Mesothelial cell of epicardium (in vitro differentiated cells): ENCODE measurements at regions not wholly inside any gene's neighbourhood (a gene's known extent, or its start where the extent isn't known, plus 50 kb on each side); places are given as distances from the start of the nearest gene placed in this dataset.

Experiments
- DNase-seq, 2 experiments: peaks; one replicate each; pipeline ENCODE4 v3.0.0; 2021; ENCODE audit warnings: low spot score in 2 of 2; ENCODE audit not compliant: unreplicated experiment in 2 of 2
- H3K27ac Mint-ChIP-seq: 2 replicates; pipeline ENCODE4 v1.8.0; 2021; ENCODE audit warnings: mixed read lengths
- H3K27me3 Mint-ChIP-seq: 2 replicates; pipeline ENCODE4 v1.8.0; 2021; ENCODE audit warnings: low read depth, mixed read lengths
- H3K36me3 Mint-ChIP-seq: 2 replicates; pipeline ENCODE4 v1.8.0; 2021; ENCODE audit warnings: mixed read lengths
- H3K4me1 Mint-ChIP-seq: 2 replicates; pipeline ENCODE4 v1.8.0; 2021; ENCODE audit warnings: mixed read lengths
- H3K4me3 Mint-ChIP-seq: 2 replicates; pipeline ENCODE4 v1.8.0; 2021; ENCODE audit warnings: mild to moderate bottlenecking, moderate library complexity, mixed read lengths
- H3K9me3 Mint-ChIP-seq: 2 replicates; pipeline ENCODE4 v1.8.0; 2021; ENCODE audit warnings: mixed read lengths
- CTCF ChIP-seq: fragments of 200-600 bp; sonication (generic); IDR thresholded peaks from one replicate; pipeline ENCODE4 v1.5.0; 2021; ENCODE audit warnings: antibody characterized with exemption; ENCODE audit not compliant: unreplicated experiment

- Mint-ChIP-seq H3K27ac (no peak overlapping the region), H3K27me3 (no peaks in the 10 kb centered on the region), H3K4me3 (no peak overlapping the region), H3K36me3 (no peaks in the 10 kb centered on the region), H3K9me3 (peaks cover 17% of the 10 kb centered on the region), H3K4me1 (peaks cover 19% of the 10 kb centered on the region)
- no peak for TF ChIP-seq CTCF
- no peak for DNase-seq
Observed at GRCh38 chr4:123783151-123783790, 386.7 kb downstream of the SPRY1 start.

GRCh38 chr4:123783921-123784320 is 387.3 kb downstream of the SPRY1 start:
- Mint-ChIP-seq H3K27ac (no peak overlapping the region), H3K4me1 (peaks cover 19% of the 10 kb centered on the region), H3K36me3 (no peaks in the 10 kb centered on the region), H3K27me3 (no peaks in the 10 kb centered on the region), H3K9me3 (peaks cover 17% of the 10 kb centered on the region), H3K4me3 (no peak overlapping the region)
- no peak for TF ChIP-seq CTCF
- no peak for DNase-seq

- no peak overlapping the region for H3K27ac Mint-ChIP-seq
- peaks cover 19% of the 10 kb centered on the region for H3K4me1 Mint-ChIP-seq
- no peak for TF ChIP-seq CTCF
- H3K4me3 Mint-ChIP-seq: no peak overlapping the region
- H3K36me3 Mint-ChIP-seq: no peaks in the 10 kb centered on the region
- H3K9me3 Mint-ChIP-seq: peaks cover 15% of the 10 kb centered on the region
- DNase-seq: no peak
- no peaks in the 10 kb centered on the region for H3K27me3 Mint-ChIP-seq
Observed at GRCh38 chr4:123784626-123785025, 388.0 kb downstream of the SPRY1 start.

- H3K4me3 Mint-ChIP-seq: no peak overlapping the region
- no peaks in the 10 kb centered on the region for H3K27me3 Mint-ChIP-seq
Observed at GRCh38 chr4:123785538-123785937, 388.9 kb downstream of the SPRY1 start.

GRCh38 chr4:123786163-123786915 is 389.7 kb downstream of the SPRY1 start:
- H3K9me3 Mint-ChIP-seq: peaks cover 8% of the 10 kb centered on the region
- no peak for TF ChIP-seq CTCF
- no peaks in the 10 kb centered on the region for H3K27me3 Mint-ChIP-seq
- peak overlapping the region; percentile 70 for H3K27ac Mint-ChIP-seq
- DNase-seq: no peak
- no peaks in the 10 kb centered on the region for H3K36me3 Mint-ChIP-seq
- peaks cover 19% of the 10 kb centered on the region for H3K4me1 Mint-ChIP-seq
- H3K4me3 Mint-ChIP-seq: no peak overlapping the region

More at GRCh38 chr4:123785538-123785937, 388.9 kb downstream of the SPRY1 start:
- Mint-ChIP-seq H3K36me3 (no peaks in the 10 kb centered on the region), H3K9me3 (peaks cover 8% of the 10 kb centered on the region), H3K4me1 (peaks cover 19% of the 10 kb centered on the region), H3K27ac (peak overlapping the region; percentile 51)
- DNase-seq: no peak
- no peak for TF ChIP-seq CTCF
